Activated CD4-positive, alpha-beta memory T cell treated with anti-CD3 and anti-CD28 coated beads for 36 hours (primary cell): ENCODE measurements at regions not wholly inside any gene's neighbourhood (a gene's known extent, or its start where the extent isn't known, plus 50 kb on each side); places are given as distances from the start of the nearest gene placed in this dataset.

ENCODE experiments used
- CTCF ChIA-PET: fragments of 350-600 bp; sonication (Branson Sonifier 250); formaldehyde crosslinking; loops from one replicate; lab custom pipeline; 2021; ENCODE audit warnings: antibody characterized with exemption, inconsistent platforms; lab: Charles Lee
- POLR2A ChIA-PET: fragments of 350-600 bp; sonication (Branson Sonifier 250); formaldehyde crosslinking; loops from one replicate; lab custom pipeline; 2021; ENCODE audit warnings: antibody characterized with exemption; lab: Charles Lee
- DNase-seq: peaks from one replicate; pipeline ENCODE4 v3.0.0-alpha.2; 2020
- H3K27ac Mint-ChIP-seq: one replicate; pipeline ENCODE4 v1.8.0; 2021; ENCODE audit warnings: mixed read lengths
- H3K27me3 Mint-ChIP-seq: one replicate; pipeline ENCODE4 v1.8.0; 2021; ENCODE audit warnings: mixed read lengths
- H3K36me3 Mint-ChIP-seq: one replicate; pipeline ENCODE4 v1.8.0; 2021; ENCODE audit warnings: mixed read lengths
- H3K4me1 Mint-ChIP-seq: one replicate; pipeline ENCODE4 v1.8.0; 2021; ENCODE audit warnings: low read depth, mixed read lengths
- H3K4me3 Mint-ChIP-seq: one replicate; pipeline ENCODE4 v1.8.0; 2021; ENCODE audit warnings: mild to moderate bottlenecking, mixed read lengths
- H3K9me3 Mint-ChIP-seq: one replicate; pipeline ENCODE4 v1.8.0; 2021; ENCODE audit warnings: mixed read lengths
- intact Hi-C: fragments of 100-400 bp; cut with micrococcal nuclease; formaldehyde crosslinking; loops from one replicate; pipeline ENCODE4 v1.15.1; 2023

GRCh38 chrX:63453571-63453970, 102.4 kb upstream of the SPIN4 start:
- intact Hi-C loops = no loop called here
- H3K9me3 Mint-ChIP-seq = peaks cover 70% of the 10 kb centered on the region
- CTCF ChIA-PET = no interaction called here

GRCh38 chrX:63441717-63442116, 90.6 kb upstream of the SPIN4 start:
- Mint-ChIP-seq H3K4me1 (no peaks in the 10 kb centered on the region), H3K4me3 (no peak overlapping the region), H3K36me3 (peaks cover 25% of the 10 kb centered on the region), H3K27me3 (no peaks in the 10 kb centered on the region), H3K27ac (no peak overlapping the region), H3K9me3 (peaks cover 39% of the 10 kb centered on the region)
- CTCF ChIA-PET = no interaction called here
- no peak for DNase-seq
- POLR2A ChIA-PET = no interaction called here
- intact Hi-C loops = no loop called here

More at GRCh38 chrX:63453571-63453970, 102.4 kb upstream of the SPIN4 start:
- H3K27ac Mint-ChIP-seq = no peak overlapping the region
- H3K4me3 Mint-ChIP-seq = no peak overlapping the region
- peaks cover 57% of the 10 kb centered on the region for H3K36me3 Mint-ChIP-seq
- H3K4me1 Mint-ChIP-seq = no peaks in the 10 kb centered on the region
- DNase-seq = no peak
- POLR2A ChIA-PET = no interaction called here
- H3K27me3 Mint-ChIP-seq = no peaks in the 10 kb centered on the region

- Mint-ChIP-seq H3K36me3 (peaks cover 28% of the 10 kb centered on the region), H3K4me3 (no peak overlapping the region), H3K4me1 (no peaks in the 10 kb centered on the region), H3K9me3 (peaks cover 40% of the 10 kb centered on the region), H3K27ac (no peak overlapping the region), H3K27me3 (no peaks in the 10 kb centered on the region)
- POLR2A ChIA-PET = no interaction called here
- CTCF ChIA-PET = no interaction called here
- DNase-seq = no peak
- intact Hi-C loops = no loop called here
Measured at GRCh38 chrX:63439580-63439979, 88.4 kb upstream of the SPIN4 start.

- ChIA-PET CTCF (no interaction called here), POLR2A (no interaction called here)
- H3K9me3 Mint-ChIP-seq = peaks cover 33% of the 10 kb centered on the region
- H3K4me1 Mint-ChIP-seq = no peaks in the 10 kb centered on the region
- intact Hi-C loops = no loop called here
- H3K27ac Mint-ChIP-seq = no peak overlapping the region
- no peaks in the 10 kb centered on the region for H3K27me3 Mint-ChIP-seq
- H3K4me3 Mint-ChIP-seq = no peak overlapping the region
- peaks cover 24% of the 10 kb centered on the region for H3K36me3 Mint-ChIP-seq
- DNase-seq = no peak
Measured at GRCh38 chrX:63436865-63437264, 85.7 kb upstream of the SPIN4 start.

- no peaks in the 10 kb centered on the region for H3K4me1 Mint-ChIP-seq
- peaks cover 23% of the 10 kb centered on the region for H3K9me3 Mint-ChIP-seq
- DNase-seq = no peak
- peaks cover 18% of the 10 kb centered on the region for H3K36me3 Mint-ChIP-seq
- H3K27me3 Mint-ChIP-seq = no peaks in the 10 kb centered on the region
- no peak overlapping the region for H3K27ac Mint-ChIP-seq
- POLR2A ChIA-PET = no interaction called here
- CTCF ChIA-PET = no interaction called here
- intact Hi-C loops = no loop called here
- no peak overlapping the region for H3K4me3 Mint-ChIP-seq
Measured at GRCh38 chrX:63434665-63435064, 83.5 kb upstream of the SPIN4 start.

GRCh38 chrX:63434206-63434605, 83.1 kb upstream of the SPIN4 start:
- Mint-ChIP-seq H3K4me3 (no peak overlapping the region), H3K27me3 (no peaks in the 10 kb centered on the region), H3K4me1 (no peaks in the 10 kb centered on the region), H3K36me3 (peaks cover 18% of the 10 kb centered on the region), H3K27ac (no peak overlapping the region), H3K9me3 (peaks cover 20% of the 10 kb centered on the region)
- no peak for DNase-seq
- intact Hi-C loops = no loop called here
- CTCF ChIA-PET = no interaction called here
- POLR2A ChIA-PET = no interaction called here

GRCh38 chrX:63430026-63430425, 78.9 kb upstream of the SPIN4 start:
- no peak overlapping the region for H3K4me3 Mint-ChIP-seq
- POLR2A ChIA-PET = no interaction called here
- no peak for DNase-seq
- no peak overlapping the region for H3K27ac Mint-ChIP-seq
- intact Hi-C loops = no loop called here
- CTCF ChIA-PET = no interaction called here
- H3K9me3 Mint-ChIP-seq = peaks cover 6% of the 10 kb centered on the region
- peaks cover 14% of the 10 kb centered on the region for H3K36me3 Mint-ChIP-seq
- H3K27me3 Mint-ChIP-seq = no peaks in the 10 kb centered on the region
- no peaks in the 10 kb centered on the region for H3K4me1 Mint-ChIP-seq

- H3K9me3 Mint-ChIP-seq = peaks cover 17% of the 10 kb centered on the region
- no peak overlapping the region for H3K27ac Mint-ChIP-seq
- POLR2A ChIA-PET = interaction anchor here (0.7 kb wide), 1 partner anchor 31 kb away, joined by 3 read pairs; no protein-coding TSS in a partner anchor
- no peak for DNase-seq
- no peaks in the 10 kb centered on the region for H3K27me3 Mint-ChIP-seq
- H3K4me3 Mint-ChIP-seq = no peak overlapping the region
- no peaks in the 10 kb centered on the region for H3K4me1 Mint-ChIP-seq
- CTCF ChIA-PET = no interaction called here
- intact Hi-C loops = no loop called here
- peaks cover 17% of the 10 kb centered on the region for H3K36me3 Mint-ChIP-seq
Measured at GRCh38 chrX:63428348-63428747, 77.2 kb upstream of the SPIN4 start.

GRCh38 chrX:63426519-63426918, 75.4 kb upstream of the SPIN4 start:
- Mint-ChIP-seq H3K9me3 (peaks cover 17% of the 10 kb centered on the region), H3K4me3 (no peak overlapping the region), H3K36me3 (peaks cover 17% of the 10 kb centered on the region), H3K27ac (no peak overlapping the region), H3K27me3 (no peaks in the 10 kb centered on the region), H3K4me1 (no peaks in the 10 kb centered on the region)
- CTCF ChIA-PET = no interaction called here
- DNase-seq = no peak
- intact Hi-C loops = no loop called here
- POLR2A ChIA-PET = no interaction called here

- ChIA-PET CTCF (no interaction called here), POLR2A (no interaction called here)
- Mint-ChIP-seq H3K4me1 (no peaks in the 10 kb centered on the region), H3K9me3 (peaks cover 21% of the 10 kb centered on the region), H3K4me3 (no peak overlapping the region), H3K36me3 (peaks cover 17% of the 10 kb centered on the region), H3K27ac (no peak overlapping the region), H3K27me3 (no peaks in the 10 kb centered on the region)
- intact Hi-C loops = no loop called here
- no peak for DNase-seq
Measured at GRCh38 chrX:63424063-63424462, 72.9 kb upstream of the SPIN4 start.

- Mint-ChIP-seq H3K36me3 (peaks cover 17% of the 10 kb centered on the region), H3K4me1 (no peaks in the 10 kb centered on the region), H3K9me3 (peaks cover 38% of the 10 kb centered on the region), H3K4me3 (no peak overlapping the region), H3K27me3 (no peaks in the 10 kb centered on the region), H3K27ac (no peak overlapping the region)
- intact Hi-C loops = no loop called here
- POLR2A ChIA-PET = no interaction called here
- no peak for DNase-seq
- CTCF ChIA-PET = no interaction called here
Measured at GRCh38 chrX:63421411-63421810, 70.3 kb upstream of the SPIN4 start.

GRCh38 chrX:63418211-63418610, 67.1 kb upstream of the SPIN4 start:
- no peaks in the 10 kb centered on the region for H3K4me1 Mint-ChIP-seq
- H3K27me3 Mint-ChIP-seq = no peaks in the 10 kb centered on the region
- DNase-seq = no peak
- H3K9me3 Mint-ChIP-seq = peaks cover 29% of the 10 kb centered on the region
- no peak overlapping the region for H3K27ac Mint-ChIP-seq
- H3K4me3 Mint-ChIP-seq = no peak overlapping the region
- CTCF ChIA-PET = no interaction called here
- POLR2A ChIA-PET = no interaction called here
- no peaks in the 10 kb centered on the region for H3K36me3 Mint-ChIP-seq
- intact Hi-C loops = no loop called here

- DNase-seq = no peak
- peaks cover 27% of the 10 kb centered on the region for H3K9me3 Mint-ChIP-seq
- intact Hi-C loops = no loop called here
- no peaks in the 10 kb centered on the region for H3K36me3 Mint-ChIP-seq
- H3K4me3 Mint-ChIP-seq = no peak overlapping the region
- no peaks in the 10 kb centered on the region for H3K27me3 Mint-ChIP-seq
- no peak overlapping the region for H3K27ac Mint-ChIP-seq
- CTCF ChIA-PET = no interaction called here
- POLR2A ChIA-PET = no interaction called here
- H3K4me1 Mint-ChIP-seq = no peaks in the 10 kb centered on the region
Measured at GRCh38 chrX:63417649-63418048, 66.5 kb upstream of the SPIN4 start.
